GM21447 (cell line): ENCODE measurements at regions not wholly inside any gene's neighbourhood (a gene's known extent, or its start where the extent isn't known, plus 50 kb on each side); places are given as distances from the start of the nearest gene placed in this dataset.

Experiments
- ATAC-seq: cut with Tn5 transposase; IDR thresholded peaks from one replicate; pipeline ENCODE4 v1.9.1; 2021; ENCODE audit not compliant: unreplicated experiment

- ATAC-seq = no peak
Measured at GRCh38 chr15:94059013-94059587, 172.3 kb upstream of the MCTP2 start.

- ATAC-seq = no peak
Measured at GRCh38 chr15:94057305-94057704, 174.1 kb upstream of the MCTP2 start.

- no peak for ATAC-seq
Measured at GRCh38 chr15:94056314-94056713, 175.0 kb upstream of the MCTP2 start.

- no peak for ATAC-seq
Measured at GRCh38 chr15:94053626-94054025, 177.7 kb upstream of the MCTP2 start.

- ATAC-seq = no peak
Measured at GRCh38 chr15:94052711-94053110, 178.7 kb upstream of the MCTP2 start.

GRCh38 chr15:94047566-94047965 is 183.8 kb upstream of the MCTP2 start:
- ATAC-seq = no peak

- ATAC-seq = no peak
Measured at GRCh38 chr15:94042180-94042928, 189.0 kb upstream of the MCTP2 start.

- ATAC-seq = no peak
Measured at GRCh38 chr15:94041746-94042145, 189.6 kb upstream of the MCTP2 start.

- no peak for ATAC-seq
Measured at GRCh38 chr15:94040541-94041248, 190.7 kb upstream of the MCTP2 start.

GRCh38 chr15:94036156-94036555 is 195.2 kb upstream of the MCTP2 start:
- ATAC-seq = no peak

GRCh38 chr15:94033683-94034020 is 197.7 kb upstream of the MCTP2 start:
- no peak for ATAC-seq

GRCh38 chr15:94033014-94033682 is 198.2 kb upstream of the MCTP2 start:
- no peak for ATAC-seq

- ATAC-seq = no peak
Measured at GRCh38 chr15:94032571-94032970, 198.8 kb upstream of the MCTP2 start.

- ATAC-seq = no peak
Measured at GRCh38 chr15:94031072-94031471, 200.3 kb upstream of the MCTP2 start.

GRCh38 chr15:94029495-94029894 is 201.9 kb upstream of the MCTP2 start:
- ATAC-seq = no peak

- no peak for ATAC-seq
Measured at GRCh38 chr15:94028809-94029208, 202.6 kb upstream of the MCTP2 start.

GRCh38 chr15:94028121-94028520 is 203.2 kb upstream of the MCTP2 start:
- no peak for ATAC-seq

GRCh38 chr15:94027581-94027980 is 203.8 kb upstream of the MCTP2 start:
- ATAC-seq = no peak

- ATAC-seq = no peak
Measured at GRCh38 chr15:94026458-94027304, 204.7 kb upstream of the MCTP2 start.

GRCh38 chr15:94023531-94023930 is 207.8 kb upstream of the MCTP2 start:
- ATAC-seq = no peak
